ENCODE measurements at regions not wholly inside any gene's neighbourhood (a gene's known extent, or its start where the extent isn't known, plus 50 kb on each side); places are given as distances from the start of the nearest gene placed in this dataset.
"Not testable (repeated sequence)": the region's sequence is repeated elsewhere in the genome, so short reads cannot be mapped to it uniquely, and the experiment has no call there.

- H3K36me3 ChIP-seq; H3K4me3 ChIP-seq (ENCODE audit: low read depth, low read length); DNase-seq; H3K27me3 ChIP-seq; H3K9me3 ChIP-seq; H3K4me1 ChIP-seq: not testable (repeated sequence)
These were observed 183.0 kb downstream of the HACE1 start for GRCh38 chr6:104676679-104677078.

- H3K4me3 ChIP-seq (ENCODE audit: low read depth, low read length); H3K27me3 ChIP-seq; H3K36me3 ChIP-seq; H3K9me3 ChIP-seq; H3K4me1 ChIP-seq; DNase-seq: not testable (repeated sequence)
These were observed 184.6 kb downstream of the HACE1 start for GRCh38 chr6:104675161-104675560.

- not testable (repeated sequence) for H3K36me3 ChIP-seq; H3K27me3 ChIP-seq; H3K4me1 ChIP-seq; H3K9me3 ChIP-seq; H3K4me3 ChIP-seq (ENCODE audit: low read depth, low read length); DNase-seq
These were observed 186.6 kb downstream of the HACE1 start for GRCh38 chr6:104673078-104673477.

GRCh38 chr6:104671591-104671891, 188.2 kb downstream of the HACE1 start:
- H3K27me3 ChIP-seq; H3K36me3 ChIP-seq; H3K4me3 ChIP-seq (ENCODE audit: low read depth, low read length); DNase-seq; H3K9me3 ChIP-seq; H3K4me1 ChIP-seq: not testable (repeated sequence)

- not testable (repeated sequence) for DNase-seq; H3K4me1 ChIP-seq; H3K36me3 ChIP-seq; H3K27me3 ChIP-seq; H3K9me3 ChIP-seq; H3K4me3 ChIP-seq (ENCODE audit: low read depth, low read length)
These were observed 188.7 kb downstream of the HACE1 start for GRCh38 chr6:104670834-104671590.

- H3K9me3 ChIP-seq = no peaks in the 10 kb centered on the region
- H3K27me3 ChIP-seq = no peaks in the 10 kb centered on the region
These were observed 190.2 kb downstream of the HACE1 start for GRCh38 chr6:104669483-104669882.

GRCh38 chr6:104656235-104656634, 203.5 kb downstream of the HACE1 start:
- H3K4me3 ChIP-seq (ENCODE audit: low read depth, low read length) = no peak overlapping the region
- H3K27me3 ChIP-seq = no peaks in the 10 kb centered on the region
- no peaks in the 10 kb centered on the region for H3K4me1 ChIP-seq
- no peak for DNase-seq
- no peaks in the 10 kb centered on the region for H3K36me3 ChIP-seq
- no peaks in the 10 kb centered on the region for H3K9me3 ChIP-seq
- no peak for TF ChIP-seq CTCF (IDR thresholded peaks at IDR 0.05; ENCODE audit: low read depth, low read length)

More at GRCh38 chr6:104669483-104669882, 190.2 kb downstream of the HACE1 start:
- DNase-seq = no peak
- Histone ChIP-seq H3K4me1 (no peaks in the 10 kb centered on the region), H3K36me3 (no peaks in the 10 kb centered on the region), H3K4me3 (ENCODE audit: low read depth, low read length) (no peak overlapping the region)
- no peak for TF ChIP-seq CTCF (IDR thresholded peaks at IDR 0.05; ENCODE audit: low read depth, low read length)

- no peaks in the 10 kb centered on the region for H3K9me3 ChIP-seq
- no peaks in the 10 kb centered on the region for H3K4me1 ChIP-seq
- no peaks in the 10 kb centered on the region for H3K36me3 ChIP-seq
- H3K27me3 ChIP-seq = no peaks in the 10 kb centered on the region
- H3K4me3 ChIP-seq (ENCODE audit: low read depth, low read length) = no peak overlapping the region
- TF ChIP-seq CTCF (IDR thresholded peaks at IDR 0.05; ENCODE audit: low read depth, low read length) = no peak
- no peak for DNase-seq
These were observed 205.9 kb downstream of the HACE1 start for GRCh38 chr6:104653781-104654180.

GRCh38 chr6:104648347-104648746, 211.4 kb downstream of the HACE1 start:
- DNase-seq = no peak
- no peak for TF ChIP-seq CTCF (IDR thresholded peaks at IDR 0.05; ENCODE audit: low read depth, low read length)

More at GRCh38 chr6:104648347-104648746, 211.4 kb downstream of the HACE1 start:
- Histone ChIP-seq H3K4me1 (peaks cover 5% of the 10 kb centered on the region; the same call in 1 of the 2 replicates), H3K36me3 (no peaks in the 10 kb centered on the region), H3K4me3 (ENCODE audit: low read depth, low read length) (no peak overlapping the region), H3K27me3 (no peaks in the 10 kb centered on the region), H3K9me3 (no peaks in the 10 kb centered on the region)

All from BE2C (cell line).